ENCODE measurements at regions not wholly inside any gene's neighbourhood (a gene's known extent, or its start where the extent isn't known, plus 50 kb on each side); places are given as distances from the start of the nearest gene placed in this dataset.

GRCh38 chr3:177490626-177491025 lies 293.3 kb upstream of the TBL1XR1 start:
- TF ChIP-seq EZH2 (optimal IDR thresholded peaks at IDR 0.05; ENCODE audit: low read depth, low read length), result no peak
- no peak for TF ChIP-seq EZH2phosphoT487 (IDR thresholded peaks at IDR 0.05; ENCODE audit: low read length)
- TF ChIP-seq, protein P1, sequence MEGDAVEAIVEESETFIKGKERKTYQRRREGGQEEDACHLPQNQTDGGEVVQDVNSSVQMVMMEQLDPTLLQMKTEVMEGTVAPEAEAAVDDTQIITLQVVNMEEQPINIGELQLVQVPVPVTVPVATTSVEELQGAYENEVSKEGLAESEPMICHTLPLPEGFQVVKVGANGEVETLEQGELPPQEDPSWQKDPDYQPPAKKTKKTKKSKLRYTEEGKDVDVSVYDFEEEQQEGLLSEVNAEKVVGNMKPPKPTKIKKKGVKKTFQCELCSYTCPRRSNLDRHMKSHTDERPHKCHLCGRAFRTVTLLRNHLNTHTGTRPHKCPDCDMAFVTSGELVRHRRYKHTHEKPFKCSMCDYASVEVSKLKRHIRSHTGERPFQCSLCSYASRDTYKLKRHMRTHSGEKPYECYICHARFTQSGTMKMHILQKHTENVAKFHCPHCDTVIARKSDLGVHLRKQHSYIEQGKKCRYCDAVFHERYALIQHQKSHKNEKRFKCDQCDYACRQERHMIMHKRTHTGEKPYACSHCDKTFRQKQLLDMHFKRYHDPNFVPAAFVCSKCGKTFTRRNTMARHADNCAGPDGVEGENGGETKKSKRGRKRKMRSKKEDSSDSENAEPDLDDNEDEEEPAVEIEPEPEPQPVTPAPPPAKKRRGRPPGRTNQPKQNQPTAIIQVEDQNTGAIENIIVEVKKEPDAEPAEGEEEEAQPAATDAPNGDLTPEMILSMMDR (IDR thresholded peaks at IDR 0.05; ENCODE audit: low read length), result no peak
- Histone ChIP-seq H3K4me3 (ENCODE audit: low read length) (no peak overlapping the region), H3K36me3 (replicated peaks; ENCODE audit: insufficient read depth, low read length) (no peaks in the 10 kb centered on the region), H3K4me1 (ENCODE audit: low read length) (no peaks in the 10 kb centered on the region), H2AFZ (ENCODE audit: low read length) (no peak overlapping the region), H3K9me2 (replicated peaks; ENCODE audit: insufficient read depth, low read length) (no peaks in the 10 kb centered on the region), H3K27me3 (replicated peaks; ENCODE audit: insufficient read depth, low read length) (no peaks in the 10 kb centered on the region), H3K4me2 (ENCODE audit: low read depth, low read length) (no peak overlapping the region), H3F3A (ENCODE audit: insufficient read depth, low read length) (no peaks in the 10 kb centered on the region), H3K27ac (ENCODE audit: low read length) (no peak overlapping the region), H3K9ac (ENCODE audit: low read length) (no peak overlapping the region), H3K79me2 (ENCODE audit: low read length) (no peaks in the 10 kb centered on the region), H4K20me1 (ENCODE audit: insufficient read depth, low read length) (no peaks in the 10 kb centered on the region), H3K9me3 (replicated peaks; ENCODE audit: insufficient read depth, low read length) (no peaks in the 10 kb centered on the region)
- DNase-seq, result no peak

DNA sequence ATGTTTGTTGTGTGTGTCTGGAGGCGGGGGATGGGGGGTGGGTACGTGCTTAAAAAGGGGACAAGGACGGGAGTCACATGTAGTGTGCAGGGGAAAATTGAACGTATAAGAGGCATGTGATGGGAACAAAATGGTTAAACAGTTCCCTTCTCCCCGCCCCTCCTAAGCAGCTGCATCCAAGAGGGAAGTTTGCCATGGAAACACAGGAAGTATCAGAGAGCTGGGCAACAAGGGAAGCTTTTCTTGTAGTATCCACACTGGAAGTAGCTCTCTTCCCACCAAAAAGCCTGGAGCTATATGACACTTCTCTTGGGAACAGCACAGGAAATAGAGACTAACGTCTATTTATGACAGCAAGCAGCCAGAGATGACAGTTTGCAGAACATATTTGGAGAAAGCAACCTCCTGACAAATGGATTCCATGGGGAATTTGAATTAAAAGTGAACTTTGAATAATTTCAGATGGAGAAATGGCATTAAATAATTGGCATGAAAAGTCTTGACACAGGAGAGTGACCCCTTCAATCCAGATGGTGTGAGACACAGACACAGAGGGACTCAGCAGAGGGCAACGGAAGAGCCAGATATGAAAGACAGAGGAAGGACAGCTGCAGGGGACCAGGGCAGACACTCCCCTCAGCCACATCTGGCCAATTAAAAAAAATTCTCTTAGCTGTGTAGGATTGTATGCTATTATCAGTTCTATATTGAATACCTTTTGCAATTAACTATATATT lies 294.2 kb upstream of the TBL1XR1 start:
- no peak for DNase-seq
- Histone ChIP-seq H3K27ac (ENCODE audit: low read length) (no peak overlapping the region), H3K79me2 (ENCODE audit: low read length) (no peaks in the 10 kb centered on the region), H3K4me2 (ENCODE audit: low read depth, low read length) (no peak overlapping the region), H3K4me3 (ENCODE audit: low read length) (no peak overlapping the region), H3K9ac (ENCODE audit: low read length) (no peak overlapping the region), H3K9me3 (replicated peaks; ENCODE audit: insufficient read depth, low read length) (no peaks in the 10 kb centered on the region), H2AFZ (ENCODE audit: low read length) (no peak overlapping the region), H3K9me2 (replicated peaks; ENCODE audit: insufficient read depth, low read length) (no peaks in the 10 kb centered on the region), H3K4me1 (ENCODE audit: low read length) (no peaks in the 10 kb centered on the region), H3K36me3 (replicated peaks; ENCODE audit: insufficient read depth, low read length) (no peaks in the 10 kb centered on the region), H3F3A (ENCODE audit: insufficient read depth, low read length) (no peaks in the 10 kb centered on the region), H4K20me1 (ENCODE audit: insufficient read depth, low read length) (no peaks in the 10 kb centered on the region), H3K27me3 (replicated peaks; ENCODE audit: insufficient read depth, low read length) (no peaks in the 10 kb centered on the region)
- TF ChIP-seq EZH2phosphoT487 (IDR thresholded peaks at IDR 0.05; ENCODE audit: low read length), result no peak
- TF ChIP-seq, protein P1 (IDR thresholded peaks at IDR 0.05; ENCODE audit: low read length), result no peak
- no peak for TF ChIP-seq EZH2 (optimal IDR thresholded peaks at IDR 0.05; ENCODE audit: low read depth, low read length)

DNA sequence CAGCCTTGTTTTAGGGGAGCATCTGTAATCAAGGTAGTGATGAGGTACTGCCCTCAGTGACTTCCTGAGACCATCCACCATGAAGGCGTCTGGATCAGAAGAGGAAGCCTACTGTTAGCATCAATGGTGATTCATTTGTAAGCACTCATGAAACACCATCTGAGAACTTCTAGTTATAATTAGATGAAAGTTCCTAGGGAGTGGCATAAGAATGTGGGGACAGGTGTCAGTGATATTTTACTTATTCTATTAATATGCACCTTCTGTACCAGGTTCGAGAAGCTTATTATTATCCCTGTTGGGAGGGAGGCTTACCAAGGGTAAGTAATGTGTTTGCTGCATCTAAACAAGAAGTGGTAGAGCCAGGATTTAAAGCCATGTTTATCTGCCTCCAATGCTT lies 295.8 kb upstream of the TBL1XR1 start:
- Histone ChIP-seq H3K79me2 (ENCODE audit: low read length) (no peaks in the 10 kb centered on the region), H2AFZ (ENCODE audit: low read length) (no peak overlapping the region)

More for the DNA sequence above, 295.8 kb upstream of the TBL1XR1 start:
- H3K9me2 ChIP-seq (replicated peaks; ENCODE audit: insufficient read depth, low read length), result no peaks in the 10 kb centered on the region
- TF ChIP-seq EZH2phosphoT487 (IDR thresholded peaks at IDR 0.05; ENCODE audit: low read length) (no peak), EZH2 (optimal IDR thresholded peaks at IDR 0.05; ENCODE audit: low read depth, low read length) (no peak)
- TF ChIP-seq, protein P1 (IDR thresholded peaks at IDR 0.05; ENCODE audit: low read length), result no peak
- no peak overlapping the region for H3K4me2 ChIP-seq (ENCODE audit: low read depth, low read length)
- H4K20me1 ChIP-seq (ENCODE audit: insufficient read depth, low read length), result no peaks in the 10 kb centered on the region
- H3K9ac ChIP-seq (ENCODE audit: low read length), result no peak overlapping the region
- H3K27ac ChIP-seq (ENCODE audit: low read length), result no peak overlapping the region
- H3K9me3 ChIP-seq (replicated peaks; ENCODE audit: insufficient read depth, low read length), result no peaks in the 10 kb centered on the region
- no peaks in the 10 kb centered on the region for H3F3A ChIP-seq (ENCODE audit: insufficient read depth, low read length)
- no peaks in the 10 kb centered on the region for H3K4me1 ChIP-seq (ENCODE audit: low read length)
- no peak for DNase-seq
- H3K4me3 ChIP-seq (ENCODE audit: low read length), result no peak overlapping the region
- H3K27me3 ChIP-seq (replicated peaks; ENCODE audit: insufficient read depth, low read length), result no peaks in the 10 kb centered on the region
- no peaks in the 10 kb centered on the region for H3K36me3 ChIP-seq (replicated peaks; ENCODE audit: insufficient read depth, low read length)

Measured in MM.1S (cell line).